Adrenal gland (tissue), 5 donors: ENCODE measurements at regions not wholly inside any gene's neighbourhood (a gene's known extent, or its start where the extent isn't known, plus 50 kb on each side); places are given as distances from the start of the nearest gene placed in this dataset.

Experiments
- POLR2A ChIP-seq, 2 donors: fragments of 450-650 bp; IDR thresholded peaks; one replicate each; pipeline ENCODE4 v1.6.1; 2017; ENCODE audit warnings: antibody characterized with exemption in 2 of 2, mild to moderate bottlenecking in 2 of 2, moderate library complexity in 1 of 2
- TF ChIP-seq, protein P1 (sequence below), 6 experiments: fragments of 450-650 bp in 4 of 6; fragments of 200-600 bp in 2 of 6; sonication (generic) in 1 of 6; IDR thresholded peaks; 1 replicate in 5 of 6; 2 replicates in 1 of 6; pipeline versions ENCODE4 v1.5.1 to v1.8.0; 2016 to 2021; ENCODE audit warnings: antibody characterized with exemption in 6 of 6, mild to moderate bottlenecking in 2 of 6, moderate library complexity in 1 of 6
- donor health status: DM: no; HTN: no; CAD: no.

DNA sequence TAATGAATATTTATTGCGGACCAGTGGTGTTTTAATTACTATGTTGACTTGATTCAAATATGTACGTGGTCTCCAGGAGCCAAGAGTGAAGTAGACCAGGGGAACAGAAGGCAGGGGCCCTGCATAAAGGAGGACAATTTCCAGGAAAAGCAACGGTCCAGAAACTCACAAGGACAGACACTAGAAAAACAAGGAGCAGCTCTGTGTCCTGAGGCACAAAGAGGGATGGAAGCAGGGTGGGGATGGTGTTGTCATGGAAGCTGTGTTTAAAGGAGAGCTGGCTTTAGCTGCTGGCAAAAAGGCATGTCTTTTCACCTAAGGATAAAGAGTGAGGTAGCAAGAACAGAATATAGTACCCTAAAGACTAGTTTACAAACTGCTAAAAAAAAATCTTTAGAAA lies 254.1 kb upstream of the TENM3 start:
- no peak for TF ChIP-seq POLR2A (IDR thresholded peaks at IDR 0.05)
- TF ChIP-seq, protein P1, sequence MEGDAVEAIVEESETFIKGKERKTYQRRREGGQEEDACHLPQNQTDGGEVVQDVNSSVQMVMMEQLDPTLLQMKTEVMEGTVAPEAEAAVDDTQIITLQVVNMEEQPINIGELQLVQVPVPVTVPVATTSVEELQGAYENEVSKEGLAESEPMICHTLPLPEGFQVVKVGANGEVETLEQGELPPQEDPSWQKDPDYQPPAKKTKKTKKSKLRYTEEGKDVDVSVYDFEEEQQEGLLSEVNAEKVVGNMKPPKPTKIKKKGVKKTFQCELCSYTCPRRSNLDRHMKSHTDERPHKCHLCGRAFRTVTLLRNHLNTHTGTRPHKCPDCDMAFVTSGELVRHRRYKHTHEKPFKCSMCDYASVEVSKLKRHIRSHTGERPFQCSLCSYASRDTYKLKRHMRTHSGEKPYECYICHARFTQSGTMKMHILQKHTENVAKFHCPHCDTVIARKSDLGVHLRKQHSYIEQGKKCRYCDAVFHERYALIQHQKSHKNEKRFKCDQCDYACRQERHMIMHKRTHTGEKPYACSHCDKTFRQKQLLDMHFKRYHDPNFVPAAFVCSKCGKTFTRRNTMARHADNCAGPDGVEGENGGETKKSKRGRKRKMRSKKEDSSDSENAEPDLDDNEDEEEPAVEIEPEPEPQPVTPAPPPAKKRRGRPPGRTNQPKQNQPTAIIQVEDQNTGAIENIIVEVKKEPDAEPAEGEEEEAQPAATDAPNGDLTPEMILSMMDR (IDR thresholded peaks at IDR 0.05) = no peak
